Breast epithelium (tissue), 3 donors: ENCODE measurements at regions not wholly inside any gene's neighbourhood (a gene's known extent, or its start where the extent isn't known, plus 50 kb on each side); places are given as distances from the start of the nearest gene placed in this dataset.

Experiments used
- CTCF ChIP-seq, 3 donors: fragments of 450-650 bp; IDR thresholded peaks; one replicate each; pipeline ENCODE4 v1.5.1; 2016 to 2017; ENCODE audit warnings: antibody characterized with exemption in 3 of 3, mild to moderate bottlenecking in 3 of 3, moderate library complexity in 3 of 3
- POLR2AphosphoS5 ChIP-seq, 3 donors: sonication (generic); formaldehyde crosslinking; IDR thresholded peaks; one replicate each; pipeline ENCODE4 v1.6.1; 2017; ENCODE audit warnings: antibody characterized with exemption in 3 of 3

DNA sequence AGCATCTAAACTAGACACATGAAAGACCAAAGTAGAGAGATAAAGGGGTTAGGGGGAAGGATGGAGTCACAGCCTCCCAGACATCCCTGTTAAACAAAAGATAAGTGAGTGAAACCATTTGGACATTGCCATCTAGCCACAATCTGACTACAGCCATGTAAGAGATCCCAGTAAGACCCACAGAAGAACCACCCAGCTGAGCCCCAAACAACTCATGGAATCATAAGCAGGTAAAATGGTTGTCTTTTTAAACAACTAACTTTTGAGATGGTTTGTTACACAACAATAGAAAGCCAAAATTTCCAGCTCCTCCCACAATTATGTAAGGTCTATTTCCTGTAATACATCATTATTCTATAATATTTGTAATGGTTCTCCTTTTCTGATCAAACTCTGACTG, 437.5 kb downstream of the IGSF11 start:
- TF ChIP-seq CTCF (IDR thresholded peaks at IDR 0.05) (no peak), POLR2AphosphoS5 (IDR thresholded peaks at IDR 0.05) (no peak)
